ENCODE measurements at regions not wholly inside any gene's neighbourhood (a gene's known extent, or its start where the extent isn't known, plus 50 kb on each side); places are given as distances from the start of the nearest gene placed in this dataset.

GRCh38 chr3:148077318-148077923, 620.3 kb upstream of the AGTR1 start:
- no peaks in the 10 kb centered on the region for H3K9me1 ChIP-seq (ENCODE audit: control insufficient read depth, extremely low read depth, insufficient read depth, low read length)
- no peak for DNase-seq (ENCODE audit: low read depth, low spot score)
- H3K9ac ChIP-seq (ENCODE audit: control insufficient read depth, extremely low read depth, insufficient read depth, low read length): no peak overlapping the region
- no peaks in the 10 kb centered on the region for H3K79me2 ChIP-seq (ENCODE audit: control insufficient read depth, insufficient read depth, low read length)
- no peak overlapping the region for H3K4me3 ChIP-seq (ENCODE audit: control insufficient read depth in 2 of 3, extremely low read depth in 1 of 3, insufficient read depth in 2 of 3, low read depth in 1 of 3, low read length in 3 of 3)
- TF ChIP-seq EZH2 (IDR thresholded peaks at IDR 0.05; ENCODE audit: low read length) (no peak), CTCF (optimal IDR thresholded peaks at IDR 0.05 in 1 of 3, IDR thresholded peaks at IDR 0.05 in 1 of 3, conservative IDR thresholded peaks at IDR 0.05 in 1 of 3; ENCODE audit: extremely low read depth in 1 of 3, insufficient read depth in 2 of 3, low read length in 3 of 3) (peak in 1 of 3 experiments; percentile 23)
- no peak overlapping the region for H2AFZ ChIP-seq (ENCODE audit: control insufficient read depth, low read length)
- FAIRE-seq: no peak
- no peak overlapping the region for H3K27ac ChIP-seq (ENCODE audit: control insufficient read depth, insufficient read depth, low read length)
- H3K36me3 ChIP-seq (ENCODE audit: control insufficient read depth in 2 of 2, extremely low read depth in 1 of 2, insufficient read depth in 2 of 2, low read length in 2 of 2): no peaks in the 10 kb centered on the region
- H3K4me2 ChIP-seq (ENCODE audit: control insufficient read depth, extremely low read depth, insufficient read depth, low read depth, low read length): no peak overlapping the region
- no peaks in the 10 kb centered on the region for H4K20me1 ChIP-seq (ENCODE audit: control insufficient read depth, extremely low read depth, insufficient read depth, low read length)
- no peaks in the 10 kb centered on the region for H3K4me1 ChIP-seq (ENCODE audit: control insufficient read depth, extremely low read depth, insufficient read depth, low read length)
- dilution Hi-C loops (cut with MboI; ENCODE audit: extremely low pct_ligation_motif_present, low sequenced_read_pairs): no loop called here
- H3K27me3 ChIP-seq (ENCODE audit: control insufficient read depth, extremely low read depth, insufficient read depth, low read length): no peaks in the 10 kb centered on the region
- H3K9me3 ChIP-seq (ENCODE audit: control insufficient read depth, low read depth, low read length): no peaks in the 10 kb centered on the region

DNA sequence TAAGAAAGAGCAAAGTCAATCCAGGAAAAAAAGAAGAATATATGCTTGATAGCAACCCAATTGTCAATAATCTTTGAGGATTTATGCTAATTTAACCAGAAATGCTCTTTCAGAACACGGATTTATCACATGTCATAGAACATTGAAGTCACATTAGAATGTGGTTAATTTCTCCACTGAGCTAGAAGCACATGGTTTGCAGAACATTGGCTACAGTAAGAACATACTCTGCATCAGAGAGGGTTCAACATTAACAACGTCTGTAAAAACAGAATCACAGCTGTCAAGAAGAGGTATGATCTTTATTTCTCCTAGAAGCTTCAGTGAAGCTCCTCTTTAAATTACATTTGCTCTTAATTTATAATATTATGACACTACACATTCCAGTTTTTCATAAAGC, 619.7 kb upstream of the AGTR1 start:
- Histone ChIP-seq H3K9ac (ENCODE audit: control insufficient read depth, extremely low read depth, insufficient read depth, low read length) (no peak overlapping the region), H3K4me1 (ENCODE audit: control insufficient read depth, extremely low read depth, insufficient read depth, low read length) (no peaks in the 10 kb centered on the region), H3K79me2 (ENCODE audit: control insufficient read depth, insufficient read depth, low read length) (no peaks in the 10 kb centered on the region), H3K9me1 (ENCODE audit: control insufficient read depth, extremely low read depth, insufficient read depth, low read length) (no peaks in the 10 kb centered on the region), H3K27ac (ENCODE audit: control insufficient read depth, insufficient read depth, low read length) (no peak overlapping the region), H2AFZ (ENCODE audit: control insufficient read depth, low read length) (no peak overlapping the region), H3K4me2 (ENCODE audit: control insufficient read depth, extremely low read depth, insufficient read depth, low read depth, low read length) (no peak overlapping the region), H3K4me3 (ENCODE audit: control insufficient read depth in 2 of 3, extremely low read depth in 1 of 3, insufficient read depth in 2 of 3, low read depth in 1 of 3, low read length in 3 of 3) (no peak overlapping the region), H3K36me3 (ENCODE audit: control insufficient read depth in 2 of 2, extremely low read depth in 1 of 2, insufficient read depth in 2 of 2, low read length in 2 of 2) (no peaks in the 10 kb centered on the region), H4K20me1 (ENCODE audit: control insufficient read depth, extremely low read depth, insufficient read depth, low read length) (no peaks in the 10 kb centered on the region), H3K9me3 (ENCODE audit: control insufficient read depth, low read depth, low read length) (no peaks in the 10 kb centered on the region), H3K27me3 (ENCODE audit: control insufficient read depth, extremely low read depth, insufficient read depth, low read length) (no peaks in the 10 kb centered on the region)
- no peak for DNase-seq (ENCODE audit: low read depth, low spot score)
- no peak for FAIRE-seq
- dilution Hi-C loops (cut with MboI; ENCODE audit: extremely low pct_ligation_motif_present, low sequenced_read_pairs): no loop called here
- TF ChIP-seq CTCF (optimal IDR thresholded peaks at IDR 0.05 in 1 of 3, IDR thresholded peaks at IDR 0.05 in 1 of 3, conservative IDR thresholded peaks at IDR 0.05 in 1 of 3; ENCODE audit: extremely low read depth in 1 of 3, insufficient read depth in 2 of 3, low read length in 3 of 3) (no peak), EZH2 (IDR thresholded peaks at IDR 0.05; ENCODE audit: low read length) (no peak)

Data from keratinocyte (primary cell).